ENCODE measurements at regions not wholly inside any gene's neighbourhood (a gene's known extent, or its start where the extent isn't known, plus 50 kb on each side); places are given as distances from the start of the nearest gene placed in this dataset.

GRCh38 chr13:85512421-85512820, 286.8 kb downstream of the SLITRK6 start:
- no peaks in the 10 kb centered on the region for H3K9me3 ChIP-seq
- no peak for TF ChIP-seq CTCF (IDR thresholded peaks at IDR 0.05)
- DNase-seq (ENCODE audit: low spot score) (no peak), ATAC-seq (ENCODE audit: insufficient number of reproducible peaks, low FRiP score, low read depth) (no peak)
- no peak overlapping the region for H3K27ac ChIP-seq
- no peaks in the 10 kb centered on the region for H3K27me3 ChIP-seq (replicated peaks; ENCODE audit: insufficient read depth)
- no peak overlapping the region for H3K4me3 ChIP-seq
- no peaks in the 10 kb centered on the region for H3K36me3 ChIP-seq
- H3K4me1 ChIP-seq (ENCODE audit: control insufficient read depth in 1 of 2, low read depth in 2 of 2) = peaks cover 0 to 7% of the 10 kb centered on the region in 2 donors

- peaks cover 0 to 7% of the 10 kb centered on the region in 2 donors for H3K4me1 ChIP-seq (ENCODE audit: control insufficient read depth in 1 of 2, low read depth in 2 of 2)
- no peaks in the 10 kb centered on the region for H3K27me3 ChIP-seq (replicated peaks; ENCODE audit: insufficient read depth)
- no peak for DNase-seq (ENCODE audit: low spot score)
- H3K9me3 ChIP-seq = no peaks in the 10 kb centered on the region
- H3K4me3 ChIP-seq = no peak overlapping the region
- H3K27ac ChIP-seq = no peak overlapping the region
- ATAC-seq (ENCODE audit: insufficient number of reproducible peaks, low FRiP score, low read depth) = no peak
- TF ChIP-seq CTCF (IDR thresholded peaks at IDR 0.05) = no peak
- no peaks in the 10 kb centered on the region for H3K36me3 ChIP-seq
These were observed 289.7 kb downstream of the SLITRK6 start for GRCh38 chr13:85509512-85509911.

GRCh38 chr13:85508683-85509329, 290.4 kb downstream of the SLITRK6 start:
- H3K36me3 ChIP-seq = no peaks in the 10 kb centered on the region
- no peak overlapping the region for H3K27ac ChIP-seq
- ATAC-seq (ENCODE audit: insufficient number of reproducible peaks, low FRiP score, low read depth) (no peak), DNase-seq (ENCODE audit: low spot score) (no peak)
- H3K27me3 ChIP-seq (replicated peaks; ENCODE audit: insufficient read depth) = no peaks in the 10 kb centered on the region
- H3K4me3 ChIP-seq = no peak overlapping the region
- H3K4me1 ChIP-seq (ENCODE audit: control insufficient read depth in 1 of 2, low read depth in 2 of 2) = peaks cover 0 to 7% of the 10 kb centered on the region in 2 donors
- no peak for TF ChIP-seq CTCF (IDR thresholded peaks at IDR 0.05)
- no peaks in the 10 kb centered on the region for H3K9me3 ChIP-seq

- no peak for ATAC-seq (ENCODE audit: insufficient number of reproducible peaks, low FRiP score, low read depth)
- no peak overlapping the region for H3K27ac ChIP-seq
These were observed 295.4 kb downstream of the SLITRK6 start for GRCh38 chr13:85503797-85504196.

GRCh38 chr13:85501616-85502015, 297.6 kb downstream of the SLITRK6 start:
- H3K36me3 ChIP-seq = no peaks in the 10 kb centered on the region
- no peak for ATAC-seq (ENCODE audit: insufficient number of reproducible peaks, low FRiP score, low read depth)
- H3K27ac ChIP-seq = no peak overlapping the region
- H3K4me1 ChIP-seq (ENCODE audit: control insufficient read depth in 1 of 2, low read depth in 2 of 2) = no peaks in the 10 kb centered on the region
- TF ChIP-seq CTCF (IDR thresholded peaks at IDR 0.05) = no peak
- no peak overlapping the region for H3K4me3 ChIP-seq
- H3K9me3 ChIP-seq = no peaks in the 10 kb centered on the region
- no peaks in the 10 kb centered on the region for H3K27me3 ChIP-seq (replicated peaks; ENCODE audit: insufficient read depth)
- no peak for DNase-seq (ENCODE audit: low spot score)

More at GRCh38 chr13:85503797-85504196, 295.4 kb downstream of the SLITRK6 start:
- peaks cover 0 to 1% of the 10 kb centered on the region in 2 donors for H3K4me1 ChIP-seq (ENCODE audit: control insufficient read depth in 1 of 2, low read depth in 2 of 2)
- no peaks in the 10 kb centered on the region for H3K36me3 ChIP-seq
- H3K4me3 ChIP-seq = no peak overlapping the region
- no peak for TF ChIP-seq CTCF (IDR thresholded peaks at IDR 0.05)
- DNase-seq (ENCODE audit: low spot score) = no peak
- H3K27me3 ChIP-seq (replicated peaks; ENCODE audit: insufficient read depth) = no peaks in the 10 kb centered on the region
- no peaks in the 10 kb centered on the region for H3K9me3 ChIP-seq
